ENCODE measurements at regions not wholly inside any gene's neighbourhood (a gene's known extent, or its start where the extent isn't known, plus 50 kb on each side); places are given as distances from the start of the nearest gene placed in this dataset.
"Not testable (repeated sequence)": the region's sequence is repeated elsewhere in the genome, so short reads cannot be mapped to it uniquely, and the experiment has no call there.

- no peak for TF ChIP-seq CTCF (IDR thresholded peaks at IDR 0.05)
Observed at GRCh38 chr12:107375231-107375630, 281.9 kb upstream of the CRY1 start.

GRCh38 chr12:107377596-107378385, 284.4 kb upstream of the CRY1 start:
- H3K4me3 Mint-ChIP-seq (ENCODE audit: unreplicated experiment), result no peak overlapping the region
- H3K36me3 Mint-ChIP-seq (ENCODE audit: unreplicated experiment), result no peaks in the 10 kb centered on the region
- DNase-seq (ENCODE audit: extremely low spot score, unreplicated experiment), result no peak
- no peak overlapping the region for H3K27ac Mint-ChIP-seq (ENCODE audit: unreplicated experiment)
- H3K27me3 Mint-ChIP-seq (ENCODE audit: unreplicated experiment), result peaks cover 2% of the 10 kb centered on the region
- TF ChIP-seq CTCF (IDR thresholded peaks at IDR 0.05), result no peak
- H3K4me1 Mint-ChIP-seq (ENCODE audit: unreplicated experiment), result no peaks in the 10 kb centered on the region
- no peaks in the 10 kb centered on the region for H3K9me3 Mint-ChIP-seq (ENCODE audit: unreplicated experiment)

More at GRCh38 chr12:107375231-107375630, 281.9 kb upstream of the CRY1 start:
- Mint-ChIP-seq H3K4me3 (ENCODE audit: unreplicated experiment) (no peak overlapping the region), H3K27me3 (ENCODE audit: unreplicated experiment) (peaks cover 8% of the 10 kb centered on the region), H3K27ac (ENCODE audit: unreplicated experiment) (no peak overlapping the region), H3K4me1 (ENCODE audit: unreplicated experiment) (no peaks in the 10 kb centered on the region), H3K9me3 (ENCODE audit: unreplicated experiment) (no peaks in the 10 kb centered on the region), H3K36me3 (ENCODE audit: unreplicated experiment) (no peaks in the 10 kb centered on the region)
- no peak for DNase-seq (ENCODE audit: extremely low spot score, unreplicated experiment)

GRCh38 chr12:107378609-107379008, 285.3 kb upstream of the CRY1 start:
- no peaks in the 10 kb centered on the region for H3K4me1 Mint-ChIP-seq (ENCODE audit: unreplicated experiment)
- H3K36me3 Mint-ChIP-seq (ENCODE audit: unreplicated experiment), result no peaks in the 10 kb centered on the region
- TF ChIP-seq CTCF (IDR thresholded peaks at IDR 0.05), result no peak
- H3K9me3 Mint-ChIP-seq (ENCODE audit: unreplicated experiment), result no peaks in the 10 kb centered on the region
- peaks cover 2% of the 10 kb centered on the region for H3K27me3 Mint-ChIP-seq (ENCODE audit: unreplicated experiment)
- no peak overlapping the region for H3K27ac Mint-ChIP-seq (ENCODE audit: unreplicated experiment)
- no peak for DNase-seq (ENCODE audit: extremely low spot score, unreplicated experiment)
- no peak overlapping the region for H3K4me3 Mint-ChIP-seq (ENCODE audit: unreplicated experiment)

- H3K9me3 Mint-ChIP-seq (ENCODE audit: unreplicated experiment); H3K27ac Mint-ChIP-seq (ENCODE audit: unreplicated experiment); H3K4me1 Mint-ChIP-seq (ENCODE audit: unreplicated experiment); DNase-seq (ENCODE audit: extremely low spot score, unreplicated experiment); H3K27me3 Mint-ChIP-seq (ENCODE audit: unreplicated experiment); H3K4me3 Mint-ChIP-seq (ENCODE audit: unreplicated experiment); H3K36me3 Mint-ChIP-seq (ENCODE audit: unreplicated experiment): not testable (repeated sequence)
Observed at GRCh38 chr12:107379142-107379851, 285.9 kb upstream of the CRY1 start.

GRCh38 chr12:107379852-107380567, 286.7 kb upstream of the CRY1 start:
- H3K4me3 Mint-ChIP-seq (ENCODE audit: unreplicated experiment), result no peak overlapping the region
- no peak for DNase-seq (ENCODE audit: extremely low spot score, unreplicated experiment)
- H3K9me3 Mint-ChIP-seq (ENCODE audit: unreplicated experiment), result no peaks in the 10 kb centered on the region
- H3K27ac Mint-ChIP-seq (ENCODE audit: unreplicated experiment), result no peak overlapping the region
- no peaks in the 10 kb centered on the region for H3K4me1 Mint-ChIP-seq (ENCODE audit: unreplicated experiment)
- no peak for TF ChIP-seq CTCF (IDR thresholded peaks at IDR 0.05)
- H3K36me3 Mint-ChIP-seq (ENCODE audit: unreplicated experiment), result no peaks in the 10 kb centered on the region
- H3K27me3 Mint-ChIP-seq (ENCODE audit: unreplicated experiment), result peaks cover 2% of the 10 kb centered on the region

All from osteocyte (in vitro differentiated cells).